ENCODE measurements at regions not wholly inside any gene's neighbourhood (a gene's known extent, or its start where the extent isn't known, plus 50 kb on each side); places are given as distances from the start of the nearest gene placed in this dataset.
"Not testable (repeated sequence)": the region's sequence is repeated elsewhere in the genome, so short reads cannot be mapped to it uniquely, and the experiment has no call there.

GRCh38 chr15:91356083-91356482 is 256.0 kb downstream of the SV2B start:
- H3K36me3 ChIP-seq (ENCODE audit: insufficient read depth, low read length) = no peaks in the 10 kb centered on the region
- no peak overlapping the region for H3K4me2 ChIP-seq (ENCODE audit: low read length)
- H3K9ac ChIP-seq (ENCODE audit: low read depth, low read length) = no peak overlapping the region
- H3K27me3 ChIP-seq (ENCODE audit: control insufficient read depth, insufficient read depth, low read length) = peaks cover 10% of the 10 kb centered on the region
- H3K9me3 ChIP-seq (replicated peaks; ENCODE audit: low read length) = no peaks in the 10 kb centered on the region
- H3K4me3 ChIP-seq (ENCODE audit: low read length) = no peak overlapping the region
- H3K4me1 ChIP-seq (ENCODE audit: control insufficient read depth, insufficient read depth, low read length) = no peaks in the 10 kb centered on the region

- Histone ChIP-seq H3K9ac (ENCODE audit: low read depth, low read length) (no peak overlapping the region), H3K4me1 (ENCODE audit: control insufficient read depth, insufficient read depth, low read length) (no peaks in the 10 kb centered on the region), H3K27me3 (ENCODE audit: control insufficient read depth, insufficient read depth, low read length) (peaks cover 10% of the 10 kb centered on the region), H3K9me3 (replicated peaks; ENCODE audit: low read length) (no peaks in the 10 kb centered on the region), H3K4me2 (ENCODE audit: low read length) (no peak overlapping the region), H3K36me3 (ENCODE audit: insufficient read depth, low read length) (no peaks in the 10 kb centered on the region), H3K4me3 (ENCODE audit: low read length) (no peak overlapping the region)
Observed at GRCh38 chr15:91357011-91357410, 257.0 kb downstream of the SV2B start.

GRCh38 chr15:91357486-91357885 is 257.4 kb downstream of the SV2B start:
- no peak overlapping the region for H3K4me3 ChIP-seq (ENCODE audit: low read length)
- no peak overlapping the region for H3K9ac ChIP-seq (ENCODE audit: low read depth, low read length)
- no peaks in the 10 kb centered on the region for H3K4me1 ChIP-seq (ENCODE audit: control insufficient read depth, insufficient read depth, low read length)
- H3K36me3 ChIP-seq (ENCODE audit: insufficient read depth, low read length) = no peaks in the 10 kb centered on the region
- no peaks in the 10 kb centered on the region for H3K9me3 ChIP-seq (replicated peaks; ENCODE audit: low read length)
- H3K4me2 ChIP-seq (ENCODE audit: low read length) = no peak overlapping the region
- peaks cover 10% of the 10 kb centered on the region for H3K27me3 ChIP-seq (ENCODE audit: control insufficient read depth, insufficient read depth, low read length)

- no peaks in the 10 kb centered on the region for H3K36me3 ChIP-seq (ENCODE audit: insufficient read depth, low read length)
- peaks cover 10% of the 10 kb centered on the region for H3K27me3 ChIP-seq (ENCODE audit: control insufficient read depth, insufficient read depth, low read length)
- no peaks in the 10 kb centered on the region for H3K9me3 ChIP-seq (replicated peaks; ENCODE audit: low read length)
- H3K4me1 ChIP-seq (ENCODE audit: control insufficient read depth, insufficient read depth, low read length) = no peaks in the 10 kb centered on the region
- no peak overlapping the region for H3K9ac ChIP-seq (ENCODE audit: low read depth, low read length)
- H3K4me3 ChIP-seq (ENCODE audit: low read length) = no peak overlapping the region
- H3K4me2 ChIP-seq (ENCODE audit: low read length) = no peak overlapping the region
Observed at GRCh38 chr15:91358405-91358804, 258.3 kb downstream of the SV2B start.

GRCh38 chr15:91361696-91362095 is 261.6 kb downstream of the SV2B start:
- H3K4me1 ChIP-seq (ENCODE audit: control insufficient read depth, insufficient read depth, low read length); H3K27me3 ChIP-seq (ENCODE audit: control insufficient read depth, insufficient read depth, low read length); H3K36me3 ChIP-seq (ENCODE audit: insufficient read depth, low read length); H3K9me3 ChIP-seq (replicated peaks; ENCODE audit: low read length); H3K9ac ChIP-seq (ENCODE audit: low read depth, low read length); H3K4me2 ChIP-seq (ENCODE audit: low read length); H3K4me3 ChIP-seq (ENCODE audit: low read length): not testable (repeated sequence)

- Histone ChIP-seq H3K27me3 (ENCODE audit: control insufficient read depth, insufficient read depth, low read length) (no peaks in the 10 kb centered on the region), H3K36me3 (ENCODE audit: insufficient read depth, low read length) (no peaks in the 10 kb centered on the region), H3K9me3 (replicated peaks; ENCODE audit: low read length) (no peaks in the 10 kb centered on the region), H3K4me2 (ENCODE audit: low read length) (no peak overlapping the region), H3K9ac (ENCODE audit: low read depth, low read length) (no peak overlapping the region), H3K4me1 (ENCODE audit: control insufficient read depth, insufficient read depth, low read length) (no peaks in the 10 kb centered on the region), H3K4me3 (ENCODE audit: low read length) (no peak overlapping the region)
Observed at GRCh38 chr15:91366111-91366510, 266.1 kb downstream of the SV2B start.

- H3K9me3 ChIP-seq (replicated peaks; ENCODE audit: low read length) = no peaks in the 10 kb centered on the region
- H3K27me3 ChIP-seq (ENCODE audit: control insufficient read depth, insufficient read depth, low read length) = no peaks in the 10 kb centered on the region
- H3K4me3 ChIP-seq (ENCODE audit: low read length) = no peak overlapping the region
- H3K9ac ChIP-seq (ENCODE audit: low read depth, low read length) = no peak overlapping the region
- no peak overlapping the region for H3K4me2 ChIP-seq (ENCODE audit: low read length)
- H3K4me1 ChIP-seq (ENCODE audit: control insufficient read depth, insufficient read depth, low read length) = no peaks in the 10 kb centered on the region
- no peaks in the 10 kb centered on the region for H3K36me3 ChIP-seq (ENCODE audit: insufficient read depth, low read length)
Observed at GRCh38 chr15:91368611-91369010, 268.6 kb downstream of the SV2B start.

- Histone ChIP-seq H3K4me1 (ENCODE audit: control insufficient read depth, insufficient read depth, low read length) (no peaks in the 10 kb centered on the region), H3K27me3 (ENCODE audit: control insufficient read depth, insufficient read depth, low read length) (peaks cover 3% of the 10 kb centered on the region), H3K4me3 (ENCODE audit: low read length) (no peak overlapping the region), H3K36me3 (ENCODE audit: insufficient read depth, low read length) (no peaks in the 10 kb centered on the region), H3K9ac (ENCODE audit: low read depth, low read length) (no peak overlapping the region), H3K4me2 (ENCODE audit: low read length) (no peak overlapping the region), H3K9me3 (replicated peaks; ENCODE audit: low read length) (no peaks in the 10 kb centered on the region)
Observed at GRCh38 chr15:91369823-91370222, 269.8 kb downstream of the SV2B start.

- H3K9me3 ChIP-seq (replicated peaks; ENCODE audit: low read length); H3K27me3 ChIP-seq (ENCODE audit: control insufficient read depth, insufficient read depth, low read length); H3K9ac ChIP-seq (ENCODE audit: low read depth, low read length); H3K36me3 ChIP-seq (ENCODE audit: insufficient read depth, low read length); H3K4me2 ChIP-seq (ENCODE audit: low read length); H3K4me1 ChIP-seq (ENCODE audit: control insufficient read depth, insufficient read depth, low read length); H3K4me3 ChIP-seq (ENCODE audit: low read length): not testable (repeated sequence)
Observed at GRCh38 chr15:91371345-91371744, 271.3 kb downstream of the SV2B start.

GRCh38 chr15:91374336-91374735 is 274.3 kb downstream of the SV2B start:
- Histone ChIP-seq H3K36me3 (ENCODE audit: insufficient read depth, low read length) (no peaks in the 10 kb centered on the region), H3K27me3 (ENCODE audit: control insufficient read depth, insufficient read depth, low read length) (peaks cover 3% of the 10 kb centered on the region), H3K4me3 (ENCODE audit: low read length) (no peak overlapping the region), H3K9ac (ENCODE audit: low read depth, low read length) (no peak overlapping the region), H3K9me3 (replicated peaks; ENCODE audit: low read length) (no peaks in the 10 kb centered on the region), H3K4me1 (ENCODE audit: control insufficient read depth, insufficient read depth, low read length) (no peaks in the 10 kb centered on the region), H3K4me2 (ENCODE audit: low read length) (no peak overlapping the region)

GRCh38 chr15:91376038-91376437 is 276.0 kb downstream of the SV2B start:
- Histone ChIP-seq H3K4me3 (ENCODE audit: low read length) (no peak overlapping the region), H3K4me2 (ENCODE audit: low read length) (no peak overlapping the region), H3K9me3 (replicated peaks; ENCODE audit: low read length) (no peaks in the 10 kb centered on the region), H3K27me3 (ENCODE audit: control insufficient read depth, insufficient read depth, low read length) (peaks cover 3% of the 10 kb centered on the region), H3K4me1 (ENCODE audit: control insufficient read depth, insufficient read depth, low read length) (no peaks in the 10 kb centered on the region), H3K9ac (ENCODE audit: low read depth, low read length) (no peak overlapping the region), H3K36me3 (ENCODE audit: insufficient read depth, low read length) (no peaks in the 10 kb centered on the region)

- Histone ChIP-seq H3K9ac (ENCODE audit: low read depth, low read length) (no peak overlapping the region), H3K9me3 (replicated peaks; ENCODE audit: low read length) (no peaks in the 10 kb centered on the region), H3K27me3 (ENCODE audit: control insufficient read depth, insufficient read depth, low read length) (no peaks in the 10 kb centered on the region), H3K4me3 (ENCODE audit: low read length) (no peak overlapping the region), H3K4me2 (ENCODE audit: low read length) (no peak overlapping the region), H3K4me1 (ENCODE audit: control insufficient read depth, insufficient read depth, low read length) (peaks cover 6% of the 10 kb centered on the region), H3K36me3 (ENCODE audit: insufficient read depth, low read length) (no peaks in the 10 kb centered on the region)
Observed at GRCh38 chr15:91380114-91380513, 280.1 kb downstream of the SV2B start.

Measured in skeletal muscle satellite cell (primary cell).